ENCODE measurements at regions not wholly inside any gene's neighbourhood (a gene's known extent, or its start where the extent isn't known, plus 50 kb on each side); places are given as distances from the start of the nearest gene placed in this dataset.

DNA sequence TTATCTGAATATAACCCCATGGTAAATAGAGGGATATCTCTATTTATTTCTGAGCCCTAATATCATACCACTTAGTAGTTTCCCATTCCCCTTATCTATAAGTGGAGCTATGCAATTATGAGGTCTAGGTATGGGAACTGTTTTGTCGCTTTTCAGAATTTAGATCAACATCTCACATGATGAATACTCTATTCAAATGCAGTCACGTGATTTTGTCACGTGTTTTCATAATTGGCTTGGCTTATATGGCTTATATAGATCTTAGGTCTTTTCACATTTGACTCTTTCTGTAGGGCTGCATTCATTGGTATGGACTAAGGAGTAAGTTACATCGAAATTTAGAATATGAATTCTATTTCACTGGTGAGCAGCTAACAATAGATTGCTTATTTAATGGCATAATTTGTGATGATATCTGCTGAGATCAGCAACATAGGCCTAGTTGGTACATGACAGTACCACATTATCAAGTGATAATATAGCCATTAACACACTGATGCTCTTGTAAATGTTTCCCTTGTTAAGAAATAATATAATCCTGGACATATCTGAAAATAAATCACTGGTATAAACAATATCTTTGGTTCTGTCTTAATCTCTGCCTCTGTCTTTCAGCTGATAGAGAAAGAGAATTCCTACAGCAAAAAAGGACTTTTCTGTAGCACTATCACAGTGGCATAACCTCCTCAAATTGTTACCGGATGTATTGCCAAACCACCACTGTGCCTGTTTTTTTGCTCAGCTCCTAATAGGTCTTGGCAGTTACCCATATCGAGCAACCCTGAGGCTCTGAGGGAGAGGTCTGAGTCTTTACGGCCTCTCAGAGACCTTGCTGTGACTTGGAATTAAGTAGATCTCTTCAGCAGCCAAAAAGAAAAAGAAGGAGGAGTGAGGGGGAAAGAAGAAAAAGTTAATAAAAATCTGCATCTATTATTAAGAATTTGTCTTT is 357.1 kb downstream of the ZPLD1 start:
- ChIA-PET POLR2A (no interaction called here), CTCF (interaction anchor here (1.0 to 1.3 kb wide), 2 partner anchors 9 to 11 kb away, joined by 3 read pairs; no protein-coding TSS in a partner anchor)
- TF ChIP-seq CTCF (IDR thresholded peaks at IDR 0.05; ENCODE audit: control extremely low read depth, extremely low read depth, low read depth, missing control alignments), result no peak
- no peak for DNase-seq (ENCODE audit: extremely low spot score)

DNA sequence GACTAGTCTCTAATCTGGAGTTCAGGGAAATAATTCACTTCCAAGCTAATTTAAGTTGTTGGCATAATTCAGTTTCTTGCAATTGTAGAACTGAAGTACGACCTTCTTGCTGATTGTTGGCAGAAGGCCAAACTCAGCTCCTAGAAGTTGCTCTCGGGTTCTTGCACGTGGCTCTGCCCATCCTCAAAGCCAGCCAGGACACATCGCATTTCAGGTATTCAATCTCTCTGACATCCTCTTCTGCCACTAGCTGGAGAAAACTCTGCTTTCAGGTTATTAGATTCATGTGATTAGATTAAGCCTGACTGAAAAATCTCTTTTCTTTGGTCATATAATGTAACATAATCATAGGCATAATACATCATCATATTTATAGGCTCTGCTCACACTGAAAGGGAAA is 362.0 kb downstream of the ZPLD1 start:
- CTCF ChIA-PET, result no interaction called here
- no peak for DNase-seq (ENCODE audit: extremely low spot score)
- POLR2A ChIA-PET, result no interaction called here
- TF ChIP-seq CTCF (IDR thresholded peaks at IDR 0.05; ENCODE audit: control extremely low read depth, extremely low read depth, low read depth, missing control alignments), result no peak

DNA sequence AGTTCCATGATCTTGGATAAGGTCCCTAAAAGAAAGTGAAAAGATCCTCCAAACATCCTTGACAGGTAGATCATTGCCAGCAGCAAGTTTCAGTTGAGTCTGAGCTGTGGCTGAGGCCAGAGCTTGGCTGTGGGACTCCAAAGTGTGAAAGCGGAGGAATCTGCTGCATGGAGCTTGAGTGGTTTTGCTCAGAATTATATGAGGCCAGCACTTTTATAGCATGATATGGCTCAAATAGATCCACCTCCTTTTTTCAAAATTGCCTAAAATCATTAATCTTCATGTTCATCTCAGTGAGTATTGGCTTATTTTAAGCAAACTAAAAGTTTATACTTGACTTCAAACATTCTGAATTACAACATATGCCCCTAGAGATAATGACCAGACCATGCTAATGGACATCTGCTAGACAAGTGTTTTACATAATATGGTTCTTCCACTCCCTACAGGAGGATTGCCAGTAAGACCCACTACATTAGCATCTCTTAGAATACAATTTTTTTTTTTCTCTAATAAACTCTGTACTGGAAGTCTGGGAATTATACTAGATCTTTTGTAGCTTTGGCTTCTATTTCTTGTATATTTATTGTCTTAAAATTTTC is 368.1 kb downstream of the ZPLD1 start:
- no peak for TF ChIP-seq CTCF (IDR thresholded peaks at IDR 0.05; ENCODE audit: control extremely low read depth, extremely low read depth, low read depth, missing control alignments)
- POLR2A ChIA-PET, result no interaction called here
- DNase-seq (ENCODE audit: extremely low spot score), result no peak
- CTCF ChIA-PET, result interaction anchor here (0.8 to 2.5 kb wide), 4 partner anchors 12 to 131 kb away, joined by 3 to 9 read pairs (median 4); no protein-coding TSS in a partner anchor

GRCh38 chr3:102810937-102811336 is 376.1 kb downstream of the ZPLD1 start:
- POLR2A ChIA-PET, result no interaction called here
- no peak for TF ChIP-seq CTCF (IDR thresholded peaks at IDR 0.05; ENCODE audit: control extremely low read depth, extremely low read depth, low read depth, missing control alignments)

GRCh38 chr3:102826636-102827035 is 391.8 kb downstream of the ZPLD1 start:
- no peak for TF ChIP-seq CTCF (IDR thresholded peaks at IDR 0.05; ENCODE audit: control extremely low read depth, extremely low read depth, low read depth, missing control alignments)
- DNase-seq (ENCODE audit: extremely low spot score), result no peak
- CTCF ChIA-PET, result no interaction called here
- POLR2A ChIA-PET, result no interaction called here

More at GRCh38 chr3:102810937-102811336, 376.1 kb downstream of the ZPLD1 start:
- DNase-seq (ENCODE audit: extremely low spot score), result no peak
- CTCF ChIA-PET, result no interaction called here

GRCh38 chr3:102827386-102827785 is 392.6 kb downstream of the ZPLD1 start:
- no peak for TF ChIP-seq CTCF (IDR thresholded peaks at IDR 0.05; ENCODE audit: control extremely low read depth, extremely low read depth, low read depth, missing control alignments)
- ChIA-PET CTCF (no interaction called here), POLR2A (no interaction called here)
- DNase-seq (ENCODE audit: extremely low spot score), result no peak

Data from GM10248 (cell line).